ENCODE measurements at regions not wholly inside any gene's neighbourhood (a gene's known extent, or its start where the extent isn't known, plus 50 kb on each side); places are given as distances from the start of the nearest gene placed in this dataset.
"Not testable (repeated sequence)": the region's sequence is repeated elsewhere in the genome, so short reads cannot be mapped to it uniquely, and the experiment has no call there.

DNA sequence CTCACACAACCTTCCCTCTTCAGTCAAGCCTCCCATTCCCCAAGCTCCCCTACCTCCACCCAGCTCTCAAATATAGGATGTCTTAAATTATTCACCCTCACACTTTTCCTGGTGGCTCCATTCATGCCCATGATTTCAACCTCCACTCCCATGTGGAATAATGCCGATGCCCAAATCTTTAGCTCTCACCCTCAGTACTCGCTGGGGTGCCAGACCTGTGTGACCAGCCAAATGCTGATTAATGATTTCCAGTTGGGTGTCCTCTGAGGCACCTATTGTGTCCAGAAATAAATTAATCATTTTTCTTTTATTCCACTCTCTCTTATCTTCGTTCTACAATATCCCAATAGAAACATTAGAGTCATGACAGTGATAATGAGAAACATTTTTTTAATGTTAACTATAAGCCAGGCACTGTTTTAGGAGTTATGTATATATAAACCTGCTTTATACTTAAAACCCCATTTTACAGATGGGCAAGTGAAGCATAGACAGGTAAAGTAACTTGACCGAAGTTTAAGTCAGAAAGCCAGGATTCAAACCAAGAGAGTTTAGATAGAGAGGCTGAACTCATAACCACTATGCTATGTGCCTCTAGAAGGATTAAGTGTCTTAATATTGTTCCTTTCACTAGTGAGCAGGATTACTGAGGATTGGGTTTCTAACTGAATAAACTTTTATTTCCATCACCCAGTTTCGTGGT, 209.7 kb downstream of the DUSP10 start:
- ATAC-seq: no peak
- no peak for DNase-seq (ENCODE audit: low spot score)

GRCh38 chr1:221541296-221541695, 200.6 kb downstream of the DUSP10 start:
- intact Hi-C loops (cut with DNase I): no loop called here
- ATAC-seq (no peak), DNase-seq (ENCODE audit: low spot score) (no peak)

More for the DNA sequence above, 209.7 kb downstream of the DUSP10 start:
- intact Hi-C loops (cut with DNase I): no loop called here

- DNase-seq (ENCODE audit: low spot score) (no peak), ATAC-seq (peak; percentile 39)
- intact Hi-C loops (cut with DNase I): no loop called here
Observed at GRCh38 chr1:221543529-221544120, 198.3 kb downstream of the DUSP10 start.

GRCh38 chr1:221548942-221549341, 192.9 kb downstream of the DUSP10 start:
- intact Hi-C loops (cut with DNase I): no loop called here
- ATAC-seq (no peak), DNase-seq (ENCODE audit: low spot score) (no peak)

- no peak for DNase-seq (ENCODE audit: low spot score)
- intact Hi-C loops (cut with DNase I): no loop called here
Observed at GRCh38 chr1:221549815-221550214, 192.1 kb downstream of the DUSP10 start.

DNA sequence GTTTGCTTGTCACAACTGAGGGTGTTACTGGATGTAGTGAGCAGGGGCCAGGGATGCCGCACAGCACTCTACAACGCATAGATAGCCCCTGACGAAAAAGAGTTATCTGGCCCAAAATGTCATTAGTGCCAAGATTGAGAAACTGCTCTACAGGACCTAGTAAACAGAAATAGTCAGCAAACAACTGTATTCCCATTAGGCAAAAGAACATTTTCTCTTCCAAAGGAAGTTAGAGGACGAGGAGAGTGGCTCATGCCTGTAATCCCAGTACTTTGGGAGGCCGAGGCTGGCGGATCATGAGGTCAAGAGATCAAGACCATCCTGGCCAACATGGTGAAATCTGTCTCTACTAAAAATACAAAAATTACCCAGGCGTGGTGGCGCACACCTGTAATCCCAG, 189.1 kb downstream of the DUSP10 start:
- intact Hi-C loops (cut with DNase I); DNase-seq (ENCODE audit: low spot score); ATAC-seq: not testable (repeated sequence)

More at GRCh38 chr1:221549815-221550214, 192.1 kb downstream of the DUSP10 start:
- ATAC-seq: no peak

GRCh38 chr1:221555689-221556433, 186.0 kb downstream of the DUSP10 start:
- DNase-seq (ENCODE audit: low spot score): no peak
- ATAC-seq: no peak
- intact Hi-C loops (cut with DNase I): loop anchor here (1.0 kb wide), 1 partner anchor 39 kb away; no protein-coding TSS in a partner anchor

DNA sequence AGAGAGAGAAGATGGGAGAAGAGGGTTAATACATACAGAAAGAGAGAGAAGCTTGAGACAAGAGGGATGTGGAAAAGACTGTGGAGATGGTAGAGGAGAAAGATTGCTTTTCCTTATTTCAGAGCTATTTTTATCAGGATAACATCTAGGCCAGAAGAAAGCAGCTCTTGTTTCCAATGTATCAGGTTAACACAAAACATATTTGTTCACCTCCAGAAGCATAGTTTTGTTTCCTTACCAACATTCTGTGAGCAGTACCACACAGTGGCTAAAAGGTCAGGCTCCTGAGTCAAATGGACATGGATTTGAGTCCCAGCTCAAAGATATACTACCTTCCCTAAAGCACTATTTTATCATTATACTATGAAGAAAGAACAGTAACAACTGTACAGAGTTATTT, 185.5 kb downstream of the DUSP10 start:
- no peak for ATAC-seq
- intact Hi-C loops (cut with DNase I): no loop called here

GRCh38 chr1:221557013-221557412, 184.9 kb downstream of the DUSP10 start:
- DNase-seq (ENCODE audit: low spot score) (no peak), ATAC-seq (no peak)
- intact Hi-C loops (cut with DNase I): no loop called here

More for the DNA sequence above, 185.5 kb downstream of the DUSP10 start:
- DNase-seq (ENCODE audit: low spot score): no peak

- ATAC-seq: no peak
- intact Hi-C loops (cut with DNase I): no loop called here
- DNase-seq (ENCODE audit: low spot score): no peak
Observed at GRCh38 chr1:221558396-221558795, 183.5 kb downstream of the DUSP10 start.

- DNase-seq (ENCODE audit: low spot score) (no peak), ATAC-seq (no peak)
- intact Hi-C loops (cut with DNase I): no loop called here
Observed at GRCh38 chr1:221559911-221560310, 182.0 kb downstream of the DUSP10 start.

DNA sequence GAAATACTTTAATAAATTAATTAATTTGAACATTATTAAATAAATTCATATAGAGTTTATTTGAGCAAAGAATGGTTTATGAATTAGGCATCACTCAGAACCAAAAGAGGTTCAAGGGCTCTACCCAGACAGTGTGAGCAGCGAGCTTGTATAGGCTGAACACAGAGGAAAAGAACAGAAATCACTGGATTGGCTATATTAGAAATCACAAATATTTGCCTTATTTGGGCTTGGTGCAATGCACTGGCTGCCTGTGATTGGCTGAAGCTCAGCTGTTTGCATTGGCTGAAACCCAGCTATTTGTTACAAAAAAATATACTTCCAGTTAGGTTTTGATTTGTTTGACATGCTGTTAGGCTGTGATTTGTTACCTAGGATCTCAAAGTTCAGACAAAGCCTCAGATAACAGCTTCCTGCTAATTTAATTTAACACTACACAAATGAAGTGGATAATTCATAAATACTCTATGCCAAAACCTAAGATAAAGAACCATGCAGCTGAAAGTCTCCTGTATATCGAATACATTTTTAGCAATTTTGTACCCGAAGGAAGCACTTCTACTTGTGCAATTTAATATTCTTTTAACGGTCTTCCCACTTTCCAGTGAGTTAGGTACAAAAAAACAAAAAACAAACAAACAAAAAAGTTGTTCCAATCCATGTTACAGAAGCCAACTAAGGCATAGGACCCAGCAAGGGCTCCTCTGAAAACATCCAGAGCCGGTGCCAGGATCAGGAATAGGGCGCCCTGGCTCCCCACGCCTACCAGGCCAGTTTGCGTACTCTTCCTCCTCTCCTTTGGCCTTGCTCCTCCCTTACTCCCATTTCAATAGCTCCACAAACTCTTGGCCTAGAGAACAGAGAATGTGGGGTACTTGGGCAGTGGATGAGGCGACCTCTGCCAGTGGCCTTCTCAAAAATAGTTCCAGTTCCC, 179.1 kb downstream of the DUSP10 start:
- ATAC-seq: no peak
- intact Hi-C loops (cut with DNase I): no loop called here

GRCh38 chr1:221563476-221563921, 178.4 kb downstream of the DUSP10 start:
- intact Hi-C loops (cut with DNase I): no loop called here
- ATAC-seq (peak; percentile 24), DNase-seq (ENCODE audit: low spot score) (no peak)

More for the DNA sequence above, 179.1 kb downstream of the DUSP10 start:
- DNase-seq (ENCODE audit: low spot score): no peak

- intact Hi-C loops (cut with DNase I): no loop called here
- no peak for DNase-seq (ENCODE audit: low spot score)
- no peak for ATAC-seq
Observed at GRCh38 chr1:221564891-221565290, 177.0 kb downstream of the DUSP10 start.

DNA sequence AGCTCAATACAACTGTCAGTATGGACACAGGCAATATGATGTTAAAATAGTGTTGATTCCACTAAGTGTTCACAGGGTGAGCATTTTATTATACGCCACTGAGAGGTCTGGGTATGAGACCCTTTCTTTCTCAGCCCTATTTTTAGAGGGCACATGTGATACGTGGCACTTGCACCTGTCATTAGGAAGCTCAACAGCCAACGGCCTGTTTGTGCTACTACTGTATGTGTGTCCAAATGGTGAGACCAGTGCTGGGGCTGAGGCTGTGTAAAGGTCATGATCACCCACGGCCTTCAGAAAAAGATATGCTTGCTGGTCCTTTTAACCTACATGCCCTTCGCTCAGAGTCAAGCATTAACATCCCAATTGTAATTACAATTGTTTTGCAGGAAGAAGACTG, 176.2 kb downstream of the DUSP10 start:
- intact Hi-C loops (cut with DNase I): no loop called here
- ATAC-seq: no peak
- no peak for DNase-seq (ENCODE audit: low spot score)

DNA sequence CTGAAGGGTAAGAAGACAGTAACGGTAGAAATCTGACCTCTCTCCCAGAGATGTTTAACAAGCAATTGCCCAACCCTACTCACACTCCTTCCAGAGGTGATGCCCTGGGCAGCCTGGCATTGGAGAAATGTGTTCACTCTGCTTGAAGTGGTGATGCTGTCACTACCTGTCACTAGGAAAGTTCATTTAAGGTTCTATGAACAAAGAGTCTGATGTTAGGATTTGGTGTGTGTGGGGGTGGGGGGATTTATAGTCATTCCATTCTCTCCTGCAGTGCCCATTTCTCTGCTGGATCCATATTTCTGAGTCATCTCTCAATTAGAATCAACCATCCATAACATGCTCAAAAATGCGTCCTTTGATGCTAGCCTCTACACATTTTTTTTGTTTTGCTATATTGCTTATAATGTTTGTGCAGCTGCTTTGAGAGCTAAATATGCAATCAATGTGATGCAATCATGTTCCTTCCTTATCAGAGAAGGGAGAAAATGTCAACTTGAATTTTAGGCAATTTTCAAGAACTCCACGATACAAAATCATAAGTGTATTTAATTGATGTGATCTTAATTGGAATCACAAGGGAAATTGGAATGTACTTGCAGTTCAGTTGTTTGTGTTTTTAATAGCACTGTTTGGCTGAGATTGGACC, 173.9 kb downstream of the DUSP10 start:
- ATAC-seq: no peak
- intact Hi-C loops (cut with DNase I): no loop called here
- DNase-seq (ENCODE audit: low spot score): no peak

DNA sequence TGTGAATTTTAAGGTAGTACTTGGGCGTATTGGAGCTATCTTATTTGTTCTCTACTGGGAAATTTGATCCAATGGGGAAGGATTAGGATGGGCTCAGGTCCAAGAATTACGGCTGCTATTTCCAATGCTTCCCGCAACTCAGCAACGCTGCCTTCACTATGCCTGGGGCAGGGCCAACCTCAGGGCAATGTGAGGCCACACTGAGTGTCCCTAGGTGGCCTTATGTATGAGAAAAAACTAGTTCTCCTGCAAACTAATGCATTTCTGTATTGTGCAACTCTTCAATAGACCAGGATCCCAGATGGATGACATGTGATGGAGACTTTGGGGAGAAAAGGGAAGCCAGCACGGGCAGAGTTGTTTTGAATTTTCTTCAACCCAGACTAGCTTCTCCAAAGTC, 168.1 kb downstream of the DUSP10 start:
- DNase-seq (ENCODE audit: low spot score) (no peak), ATAC-seq (peak; percentile 64)
- intact Hi-C loops (cut with DNase I): no loop called here

GRCh38 chr1:221574529-221574928, 167.4 kb downstream of the DUSP10 start:
- ATAC-seq (no peak), DNase-seq (ENCODE audit: low spot score) (no peak)
- intact Hi-C loops (cut with DNase I): no loop called here
